HG03159 (cell line): ENCODE measurements at regions not wholly inside any gene's neighbourhood (a gene's known extent, or its start where the extent isn't known, plus 50 kb on each side); places are given as distances from the start of the nearest gene placed in this dataset.

Experiments used
- ATAC-seq: cut with Tn5 transposase; IDR thresholded peaks from one replicate; pipeline ENCODE4 v1.9.1; 2021; ENCODE audit warnings: mild to moderate bottlenecking, moderate library complexity; ENCODE audit not compliant: unreplicated experiment

DNA sequence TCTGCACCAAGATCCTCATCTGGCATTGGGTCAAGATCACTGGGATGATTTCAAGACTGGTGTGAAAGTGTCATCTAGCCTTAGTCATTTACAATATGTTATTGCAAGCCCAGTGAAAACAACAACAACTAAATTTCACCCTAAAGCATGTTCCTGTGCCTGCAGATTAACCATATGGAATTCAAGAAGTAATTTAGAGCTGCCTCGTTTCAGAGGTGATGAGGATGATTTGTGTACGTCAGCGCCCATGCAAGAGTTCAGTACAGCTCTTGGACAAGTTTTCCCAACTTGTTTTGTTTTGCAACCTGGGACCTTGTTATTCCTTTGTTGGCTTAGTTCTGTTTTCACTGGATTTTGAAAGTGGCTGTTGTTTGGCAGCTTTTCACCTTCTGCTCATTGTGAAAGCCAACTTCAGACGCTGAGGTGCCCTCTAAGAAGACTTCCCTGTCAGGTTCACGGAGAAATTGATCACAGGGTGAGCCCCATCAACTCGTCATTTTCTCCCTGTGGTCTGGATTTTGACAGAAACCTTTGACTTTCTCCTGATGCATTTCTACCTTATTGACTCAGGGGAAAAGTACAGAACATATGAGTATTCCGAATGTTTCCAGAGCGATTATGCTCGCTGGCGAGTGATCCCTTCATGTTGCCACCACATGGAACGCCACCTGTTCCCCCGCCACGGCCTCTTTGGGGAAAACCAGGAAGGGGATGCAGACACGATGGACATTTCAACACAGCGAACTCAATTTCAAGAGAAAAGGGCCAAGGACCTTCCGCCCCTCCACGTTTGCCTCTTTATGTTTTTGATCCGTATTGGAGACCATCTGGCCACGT is 85.6 kb downstream of the FOXL1 start:
- no peak for ATAC-seq

DNA sequence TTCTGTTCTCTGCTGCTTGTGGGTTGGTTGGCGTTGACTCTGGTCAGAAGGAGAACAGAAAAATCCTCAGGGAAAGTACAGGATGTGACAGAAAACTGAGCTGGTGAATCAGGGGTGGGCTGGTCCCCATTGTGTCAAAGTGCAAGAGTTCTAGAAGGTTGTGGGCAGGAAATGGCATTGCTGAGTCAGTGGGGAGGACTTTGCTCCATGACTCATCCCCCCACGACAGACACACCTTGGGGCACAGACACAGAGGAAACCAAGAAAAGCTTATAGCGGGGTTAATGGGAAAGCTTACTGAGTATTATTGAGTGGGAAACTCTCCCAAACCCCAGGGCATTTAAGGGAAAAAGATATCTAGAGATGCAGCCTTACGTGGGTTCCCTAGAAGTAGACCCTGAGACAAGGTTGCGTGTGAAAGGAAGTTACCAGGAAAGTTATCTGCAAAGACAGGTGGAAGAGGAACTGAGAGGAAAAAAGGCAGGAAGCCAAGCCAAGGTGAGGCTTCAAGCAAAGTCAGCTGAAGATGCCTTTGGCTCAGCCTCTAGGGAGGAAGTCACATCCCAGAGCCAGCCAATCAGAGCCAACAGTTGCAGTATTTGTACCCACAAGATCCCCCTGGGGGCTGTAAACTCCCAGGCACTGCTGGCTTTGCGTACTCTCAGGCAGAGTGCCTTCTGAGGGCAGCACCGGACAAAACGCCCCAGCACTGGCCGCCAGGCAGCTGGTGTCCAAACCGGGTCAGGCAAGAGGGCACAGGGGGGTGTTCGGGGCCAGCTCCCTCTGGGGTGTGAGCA is 86.4 kb downstream of the FOXL1 start:
- ATAC-seq = peak; percentile 74

DNA sequence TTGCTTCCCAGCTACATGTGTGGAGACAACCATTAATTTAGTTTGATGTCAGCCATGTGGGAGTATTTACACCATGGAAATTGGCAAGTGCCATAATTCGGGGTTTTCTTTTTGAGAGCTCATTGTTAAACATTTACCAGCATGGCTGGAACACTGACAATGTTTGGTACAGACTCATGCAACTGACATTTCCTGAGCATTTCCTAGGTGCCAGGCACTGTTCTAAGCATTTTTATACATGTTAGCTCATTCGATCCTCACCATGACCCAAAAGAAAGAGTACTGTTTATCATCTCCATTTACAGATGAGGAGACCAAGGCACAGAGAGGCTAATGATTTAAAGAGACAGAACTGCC is 86.9 kb downstream of the FOXL1 start:
- ATAC-seq = peak; percentile 26

DNA sequence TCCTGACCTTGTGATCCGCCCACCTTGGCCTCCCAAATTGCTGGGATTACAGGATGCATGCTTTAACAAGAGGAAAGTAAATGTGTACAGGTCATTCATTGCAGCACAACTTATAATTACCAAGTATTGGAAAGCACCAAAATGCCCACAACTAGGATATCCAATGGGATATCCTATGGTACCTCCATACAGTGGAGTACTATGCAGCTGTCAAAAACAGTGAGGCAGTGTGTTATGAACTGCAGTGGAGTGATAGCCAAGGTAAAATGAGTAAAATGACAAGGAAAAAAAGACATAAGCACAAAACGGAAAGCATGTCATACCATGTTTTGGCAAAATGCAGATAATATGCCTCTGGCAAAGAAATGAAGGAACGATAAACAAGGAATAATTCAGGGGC is 87.6 kb downstream of the FOXL1 start:
- no peak for ATAC-seq

DNA sequence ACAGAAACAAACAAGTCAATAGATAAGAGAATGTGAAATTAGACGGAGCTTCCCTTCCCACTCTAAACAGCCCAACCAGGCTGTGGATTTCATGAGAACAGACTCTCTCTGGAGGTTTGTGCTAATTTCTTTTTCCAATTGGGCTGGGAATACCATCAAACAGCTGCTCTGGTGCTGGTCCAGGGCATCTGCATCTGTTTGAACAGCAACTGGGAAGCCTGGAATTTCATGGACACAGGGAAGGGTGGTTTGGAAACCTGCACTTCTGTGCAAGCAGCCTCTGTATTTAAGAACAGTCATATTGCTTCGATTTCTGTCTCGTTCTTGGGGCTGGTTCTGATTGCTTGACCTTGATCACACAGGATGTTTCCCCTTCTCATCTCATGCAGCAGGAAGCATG is 88.7 kb downstream of the FOXL1 start:
- no peak for ATAC-seq

DNA sequence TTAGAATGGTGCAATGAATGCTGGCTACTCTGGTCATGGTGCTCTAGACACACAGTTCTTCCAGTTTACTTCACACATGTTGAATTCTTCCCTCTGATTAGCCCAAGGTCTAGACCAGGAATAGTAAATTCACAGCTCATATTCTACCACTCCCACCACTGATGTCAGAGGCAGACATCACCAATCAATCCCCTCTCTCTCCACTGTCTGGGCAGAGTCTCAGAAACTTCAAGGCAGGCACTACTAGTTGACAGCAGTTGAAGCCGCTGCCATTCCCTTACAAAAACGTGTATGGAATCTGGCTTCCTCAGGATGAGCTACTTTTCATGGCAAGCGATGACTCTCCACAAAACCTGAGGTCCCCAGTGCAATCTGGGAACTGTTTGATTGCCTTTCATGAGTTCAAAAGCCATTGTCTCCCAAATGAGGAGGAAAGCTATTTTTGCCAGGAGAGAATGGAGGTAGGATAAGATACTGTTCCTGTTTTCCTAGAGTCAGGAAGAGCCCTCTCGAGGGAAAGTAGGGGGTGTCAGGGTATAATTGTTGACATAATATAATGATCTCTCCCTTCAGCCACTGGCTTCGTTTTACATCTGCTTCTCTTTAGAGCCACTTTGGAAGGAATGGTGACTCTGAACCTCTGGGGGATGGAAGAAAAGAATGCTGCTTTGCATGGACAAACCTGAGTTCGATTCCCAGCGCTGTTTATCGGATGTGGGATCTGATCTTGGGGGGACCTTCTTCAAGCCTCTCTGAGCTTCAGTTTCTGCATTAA is 90.0 kb downstream of the FOXL1 start:
- no peak for ATAC-seq

DNA sequence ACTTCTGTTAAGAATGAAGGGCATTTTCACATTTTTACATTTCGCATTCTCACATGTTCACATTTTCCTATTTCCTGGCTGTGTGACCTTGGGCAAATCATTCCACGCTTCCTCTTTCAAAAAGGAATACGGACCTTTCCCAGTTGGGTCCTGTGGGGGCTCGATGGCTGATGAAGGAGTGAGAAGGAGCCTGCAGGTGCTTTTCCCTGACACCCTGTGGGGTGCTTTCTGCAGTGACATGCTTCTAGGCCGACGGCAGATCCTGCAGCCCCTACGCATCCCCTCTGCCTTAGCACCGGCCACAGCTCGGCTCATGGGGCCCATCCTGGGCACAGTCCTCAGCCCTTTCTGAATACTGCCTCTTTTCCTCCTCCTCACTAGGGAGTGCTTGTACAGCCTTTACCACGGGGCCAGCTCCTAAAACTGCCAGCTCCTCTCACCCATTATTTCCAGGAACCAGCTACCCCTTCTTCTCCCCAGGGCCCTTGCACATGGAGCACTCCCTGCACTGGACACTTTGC is 91.0 kb downstream of the FOXL1 start:
- ATAC-seq = no peak

DNA sequence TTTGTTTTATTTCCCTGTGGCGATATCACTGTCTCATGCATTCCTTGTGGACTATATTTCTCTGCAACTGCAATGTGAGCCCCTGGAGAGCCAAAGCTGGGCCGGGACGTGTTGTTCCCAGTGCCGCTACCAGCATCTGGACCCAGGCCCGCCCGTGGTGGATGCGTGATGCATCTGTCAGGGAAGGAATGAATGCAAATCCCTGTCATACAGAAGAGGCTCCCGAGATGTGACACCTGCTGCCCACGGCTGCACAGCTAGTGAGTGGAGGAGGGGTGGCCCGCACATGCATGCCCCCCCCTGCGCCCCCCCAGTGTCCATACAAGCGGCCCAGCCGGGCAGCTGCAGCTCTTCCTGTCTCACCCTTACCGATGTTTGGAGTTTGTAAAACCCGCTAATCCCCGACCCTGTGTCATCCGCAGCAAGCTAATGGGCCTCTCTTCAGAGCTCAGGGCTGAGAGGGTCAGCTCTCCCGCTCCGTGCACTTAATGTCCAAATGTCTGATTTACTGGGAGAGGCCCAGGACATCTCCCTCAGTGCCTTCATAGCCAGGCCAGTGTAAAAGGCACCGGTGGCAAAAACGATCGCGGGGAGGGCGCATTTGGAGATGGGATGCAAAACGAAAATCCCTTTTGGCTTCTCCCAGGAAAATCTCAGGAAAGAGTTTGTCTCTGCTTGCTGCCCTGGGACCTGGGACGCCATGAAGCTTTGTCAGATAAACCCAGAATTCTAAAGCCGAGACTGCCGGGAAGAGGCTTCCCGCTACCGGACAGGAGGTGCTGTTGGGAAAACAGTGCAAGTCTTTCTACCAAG is 91.8 kb downstream of the FOXL1 start:
- ATAC-seq = no peak

DNA sequence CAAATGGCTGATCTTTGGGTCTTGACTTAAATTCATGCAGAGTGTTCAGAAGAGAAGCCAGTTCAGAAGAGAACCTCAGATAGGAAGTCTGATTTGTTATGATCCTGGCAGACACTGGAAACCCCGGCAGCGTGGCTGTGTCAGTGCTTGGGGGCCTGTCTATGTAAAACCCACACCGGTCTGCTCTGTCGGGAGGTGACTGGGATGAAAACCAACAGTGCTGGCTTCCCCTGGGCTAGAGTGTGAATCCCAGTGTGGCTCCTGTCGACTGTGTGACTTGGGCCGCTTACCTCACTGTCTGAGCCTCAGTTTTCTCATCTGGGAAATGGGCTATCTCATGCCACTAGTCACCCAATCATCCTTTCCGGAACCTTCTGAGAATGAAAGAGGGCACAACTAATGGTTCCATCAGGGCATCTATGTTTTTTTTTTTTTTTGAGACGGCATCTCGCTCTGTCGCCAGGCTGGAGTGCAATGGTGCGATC is 92.4 kb downstream of the FOXL1 start:
- ATAC-seq = no peak

DNA sequence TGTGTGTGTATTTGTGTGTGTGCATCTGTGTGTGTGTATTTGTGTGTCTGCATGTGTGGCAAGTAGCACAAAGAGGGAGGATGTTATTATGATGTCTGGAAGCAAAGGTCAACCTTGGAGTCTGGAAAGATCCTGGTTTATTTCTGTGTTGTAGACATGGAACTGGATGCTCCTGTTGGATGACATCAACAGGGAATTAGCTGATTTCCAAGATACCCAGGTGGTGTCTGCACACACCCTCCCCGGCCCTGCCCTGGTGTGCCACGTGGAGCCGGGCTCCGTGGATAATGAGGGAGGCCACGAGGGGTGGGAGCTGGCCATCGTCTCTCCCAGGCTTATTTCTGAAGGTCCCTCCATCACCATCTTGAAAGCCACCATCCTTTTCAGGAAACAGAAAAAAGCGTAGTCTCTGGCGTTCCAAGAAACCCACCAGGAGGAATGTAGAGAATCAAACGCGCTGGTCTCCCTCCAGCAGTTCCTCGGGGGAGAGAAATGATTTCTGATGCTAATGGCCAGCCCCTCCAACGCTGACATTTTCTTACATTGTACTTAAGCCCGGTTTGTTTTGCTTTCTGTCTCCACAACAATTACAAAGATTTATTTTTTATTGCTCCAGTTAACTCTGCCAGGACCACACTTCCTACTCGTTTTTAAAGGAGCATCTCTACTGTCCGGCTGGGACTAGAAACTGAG is 93.3 kb downstream of the FOXL1 start:
- no peak for ATAC-seq

DNA sequence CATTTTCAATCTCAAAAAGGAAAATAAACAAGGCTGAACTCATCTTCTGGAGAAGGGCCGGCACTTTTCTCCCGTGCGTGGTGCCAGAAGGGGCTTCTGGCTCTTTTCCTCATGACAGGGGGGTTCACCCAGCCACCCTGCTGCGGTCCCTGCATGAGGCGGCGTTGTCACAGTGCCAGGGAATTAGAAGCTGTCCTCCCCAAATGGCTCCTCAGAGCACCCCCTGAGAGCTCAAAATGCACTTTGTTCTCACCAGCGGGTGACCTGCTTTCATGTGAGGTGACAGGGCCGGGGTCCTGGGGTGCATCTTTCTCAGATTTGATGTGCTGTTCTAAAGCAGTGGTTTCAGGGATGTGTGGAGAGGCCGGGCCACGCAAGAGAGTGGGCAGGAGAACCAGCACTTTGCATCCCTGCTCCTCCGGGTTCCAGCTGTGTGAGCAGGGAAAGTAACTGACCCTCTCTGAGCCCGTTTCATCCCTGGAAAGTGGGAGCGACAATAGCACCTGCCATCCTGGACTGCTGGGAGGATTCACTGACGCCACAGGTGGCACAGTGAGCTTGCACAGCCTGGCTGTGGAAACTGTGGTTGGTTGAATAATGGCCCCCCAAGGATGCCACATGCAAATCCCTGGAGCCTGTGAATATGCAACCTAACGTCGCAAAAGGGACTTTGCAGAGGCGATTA is 94.0 kb downstream of the FOXL1 start:
- ATAC-seq = no peak

DNA sequence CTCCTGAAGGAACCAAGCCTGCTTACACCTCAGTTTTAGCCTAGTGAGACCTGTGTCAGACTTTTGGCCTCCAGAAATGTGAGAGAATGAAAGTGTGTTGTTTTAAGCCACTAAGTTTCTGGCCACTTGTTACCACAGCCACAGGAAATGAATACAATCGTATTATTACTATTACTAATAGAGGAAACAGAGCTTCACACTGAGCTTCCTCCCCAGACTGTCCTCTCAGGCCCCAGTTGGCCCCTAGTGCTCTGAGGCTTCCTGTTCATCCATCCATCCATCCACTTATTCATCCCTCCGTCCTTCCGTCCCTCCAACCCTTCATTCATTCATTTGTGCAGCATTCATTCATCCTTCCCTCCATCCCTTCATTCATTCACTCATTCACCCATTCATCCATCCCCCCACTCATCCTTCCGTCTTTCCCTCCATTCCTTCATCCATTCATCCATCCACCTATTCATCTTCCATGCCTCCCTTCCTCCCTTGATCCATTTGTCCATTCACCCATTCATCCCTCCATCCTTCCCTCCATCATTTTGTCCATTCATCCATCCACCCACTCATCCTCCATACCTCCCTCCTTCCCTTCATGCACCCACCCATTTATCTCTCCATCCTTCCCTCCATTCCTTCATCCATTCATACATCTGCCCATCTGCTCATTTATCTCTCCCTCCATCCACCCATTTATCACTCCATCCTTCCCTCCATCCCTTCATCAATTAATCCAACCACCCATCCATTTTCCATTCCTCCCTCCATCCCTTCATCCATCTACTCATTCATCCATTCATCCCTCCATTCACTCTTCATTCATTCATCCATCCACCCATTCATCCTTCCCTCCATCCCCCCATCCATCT is 95.0 kb downstream of the FOXL1 start:
- no peak for ATAC-seq

DNA sequence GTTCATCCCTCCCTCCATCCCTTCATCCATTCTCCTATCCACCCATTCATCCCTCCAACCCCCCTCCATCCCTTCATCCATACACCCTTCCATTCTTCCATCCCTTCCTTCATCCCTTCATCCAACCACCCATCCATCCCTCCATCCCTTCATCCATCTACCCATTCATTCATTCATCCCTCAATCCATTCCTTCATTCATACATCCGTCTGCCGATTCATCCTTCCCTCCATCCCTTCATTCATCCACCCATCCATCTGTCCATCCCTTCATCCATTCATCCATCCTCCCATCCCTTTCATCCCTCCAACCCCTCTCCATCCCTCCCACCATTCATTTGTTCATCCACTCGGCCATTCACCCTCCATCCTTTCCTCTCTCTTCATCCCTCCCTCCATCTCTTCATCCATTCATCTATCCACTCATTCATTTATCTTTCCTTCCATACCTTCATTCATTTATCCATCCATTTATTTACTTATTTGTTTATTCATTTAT is 95.7 kb downstream of the FOXL1 start:
- ATAC-seq = no peak

DNA sequence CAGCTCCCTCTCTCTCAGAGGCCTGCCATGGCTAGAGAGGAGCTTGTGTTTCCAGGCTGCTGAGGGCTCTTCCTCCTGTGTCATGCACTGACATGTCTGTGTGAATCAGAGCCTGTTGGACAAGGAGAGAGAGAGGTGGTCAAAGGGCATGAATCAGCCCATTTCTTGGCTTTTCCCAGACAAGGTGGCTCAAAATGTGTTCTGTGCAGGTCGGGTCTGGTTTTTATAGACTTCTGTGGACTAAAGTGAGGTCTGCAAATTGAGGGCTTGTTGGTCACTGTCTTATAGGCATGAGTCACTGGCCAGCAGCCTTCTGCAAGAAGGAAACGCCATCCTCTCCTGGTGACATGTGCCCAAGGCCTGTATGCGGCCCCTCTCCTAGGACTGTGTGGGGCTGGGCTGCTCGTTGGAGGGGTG is 97.9 kb downstream of the FOXL1 start:
- no peak for ATAC-seq

DNA sequence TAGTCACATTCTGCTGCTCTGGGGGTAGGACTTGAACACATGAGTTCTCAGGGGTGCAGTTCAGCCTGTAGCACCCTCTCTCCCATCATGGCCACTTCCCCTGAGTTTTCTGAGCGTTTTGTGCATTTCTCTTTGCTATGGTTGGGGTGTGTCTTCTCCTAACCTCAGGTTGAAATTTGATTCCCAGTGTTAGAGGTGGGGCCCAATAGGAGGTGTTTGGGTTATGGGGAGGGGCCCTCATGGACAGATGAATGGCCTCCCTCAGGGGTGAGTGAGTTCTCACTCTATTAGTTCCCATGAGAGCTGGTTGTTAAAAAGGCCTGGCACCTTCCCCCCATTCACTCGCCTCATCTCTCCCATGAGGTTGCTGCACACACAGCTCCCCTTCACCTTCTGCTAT is 101.1 kb downstream of the FOXL1 start:
- ATAC-seq = no peak

DNA sequence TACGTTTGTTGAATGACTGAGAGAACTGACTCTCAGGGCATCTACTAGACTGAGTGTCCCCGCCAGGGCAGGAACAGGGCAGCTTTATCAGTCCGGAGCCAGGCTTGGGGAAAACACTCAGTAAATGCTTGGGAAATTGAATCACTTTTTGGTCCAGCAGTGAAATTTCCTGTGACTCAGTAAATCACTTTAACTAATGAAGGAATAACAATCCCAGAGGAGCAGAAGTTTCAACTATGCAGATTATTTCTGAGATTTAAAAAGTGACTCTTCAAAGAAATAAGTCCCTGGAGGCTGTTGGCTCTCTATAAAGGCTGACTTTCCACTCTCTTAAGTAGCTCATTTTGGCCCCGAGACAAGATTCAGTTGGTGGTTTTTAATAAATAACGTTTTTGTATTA is 101.8 kb downstream of the FOXL1 start:
- no peak for ATAC-seq

DNA sequence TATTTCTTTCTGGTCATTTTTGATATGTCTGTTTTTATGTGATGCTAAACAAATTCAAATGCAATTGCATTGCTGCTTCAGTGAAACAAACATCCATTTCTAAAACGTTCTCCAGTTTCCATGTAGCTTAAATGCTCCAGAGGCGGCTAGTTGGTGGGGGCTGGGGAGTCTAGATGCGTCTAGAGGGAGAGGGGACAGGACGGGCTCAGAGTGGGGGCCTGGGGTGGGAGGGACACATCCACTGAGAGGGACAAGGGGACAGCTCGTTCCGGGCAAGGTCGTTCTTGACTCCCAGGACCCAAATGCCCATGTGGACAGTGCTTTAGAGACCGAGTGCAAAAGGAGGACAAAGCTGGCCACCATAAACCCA is 102.3 kb downstream of the FOXL1 start:
- ATAC-seq = no peak
